Natural killer cell (primary cell): ENCODE measurements at regions not wholly inside any gene's neighbourhood (a gene's known extent, or its start where the extent isn't known, plus 50 kb on each side); places are given as distances from the start of the nearest gene placed in this dataset.

Experiments used
- ATAC-seq, 3 donors: fragments of 150-1000 bp in 2 of 3; fragments of 200-7000 bp in 1 of 3; cut with Tn5 transposase; 1 replicate in 1 of 3; 2 replicates in 2 of 3; pipeline ENCODE4 v1.10.0; 2021; ENCODE audit warnings: mild to moderate bottlenecking in 2 of 3, moderate library complexity in 2 of 3
- DNase-seq, 2 donors: peaks; one replicate each; pipeline versions ENCODE4 v3.0.0 to v3.0.0-alpha.2; 2013 to 2021; ENCODE audit warnings: mixed read lengths in 1 of 2
- H3K27ac ChIP-seq: one replicate; pipeline ENCODE4 v1.5.1; 2013; ENCODE audit warnings: mild to moderate bottlenecking, low read length
- H3K27me3 ChIP-seq: one replicate; pipeline ENCODE4 v1.6.1; 2013; ENCODE audit warnings: low read length; ENCODE audit not compliant: control insufficient read depth, insufficient read depth
- H3K36me3 ChIP-seq: one replicate; pipeline ENCODE4 v1.6.1; 2013; ENCODE audit warnings: low read length; ENCODE audit not compliant: control insufficient read depth, insufficient read depth
- H3K4me1 ChIP-seq: one replicate; pipeline ENCODE4 v1.6.1; 2013; ENCODE audit warnings: low read length; ENCODE audit not compliant: control insufficient read depth, insufficient read depth
- H3K4me3 ChIP-seq: one replicate; pipeline ENCODE4 v1.5.1; 2013; ENCODE audit warnings: low read length
- H3K9me3 ChIP-seq: one replicate; pipeline ENCODE4 v1.6.1; 2013; ENCODE audit warnings: low read length; ENCODE audit not compliant: control insufficient read depth, insufficient read depth
- H3K27ac Mint-ChIP-seq, 2 donors: one replicate each; pipeline ENCODE4 v1.8.0; 2022; ENCODE audit warnings: mild to moderate bottlenecking in 2 of 2, mixed read lengths in 2 of 2, moderate library complexity in 1 of 2
- H3K27me3 Mint-ChIP-seq, 2 donors: one replicate each; pipeline ENCODE4 v1.8.0; 2022; ENCODE audit warnings: low read depth in 2 of 2, mixed read lengths in 2 of 2
- H3K36me3 Mint-ChIP-seq: one replicate; pipeline ENCODE4 v1.8.0; 2022; ENCODE audit warnings: mixed read lengths
- H3K4me1 Mint-ChIP-seq, 2 donors: one replicate each; pipeline ENCODE4 v1.8.0; 2022; ENCODE audit warnings: mixed read lengths in 2 of 2
- H3K4me3 Mint-ChIP-seq: one replicate; pipeline ENCODE4 v1.8.0; 2022; ENCODE audit warnings: mild to moderate bottlenecking, moderate library complexity, mixed read lengths
- H3K9me3 Mint-ChIP-seq, 2 donors: one replicate each; pipeline ENCODE4 v1.8.0; 2022; ENCODE audit warnings: mixed read lengths in 2 of 2
- WGBS: methylation state at CpG from one replicate; pipeline ENCODE4 v1.1.7; 2013; ENCODE audit warnings: missing lambda C conversion rate; ENCODE audit not compliant: insufficient coverage; 5-methylcytosine and 5-hydroxymethylcytosine counted together
- intact Hi-C: fragments of 100-400 bp; cut with micrococcal nuclease; formaldehyde crosslinking; loops from one replicate; pipeline ENCODE4 v1.14.2; 2022
- TF ChIP-seq, protein P1 (sequence below): fragments of 200-600 bp; IDR thresholded peaks from one replicate; pipeline ENCODE4 v1.8.0; 2022; ENCODE audit warnings: antibody characterized with exemption

DNA sequence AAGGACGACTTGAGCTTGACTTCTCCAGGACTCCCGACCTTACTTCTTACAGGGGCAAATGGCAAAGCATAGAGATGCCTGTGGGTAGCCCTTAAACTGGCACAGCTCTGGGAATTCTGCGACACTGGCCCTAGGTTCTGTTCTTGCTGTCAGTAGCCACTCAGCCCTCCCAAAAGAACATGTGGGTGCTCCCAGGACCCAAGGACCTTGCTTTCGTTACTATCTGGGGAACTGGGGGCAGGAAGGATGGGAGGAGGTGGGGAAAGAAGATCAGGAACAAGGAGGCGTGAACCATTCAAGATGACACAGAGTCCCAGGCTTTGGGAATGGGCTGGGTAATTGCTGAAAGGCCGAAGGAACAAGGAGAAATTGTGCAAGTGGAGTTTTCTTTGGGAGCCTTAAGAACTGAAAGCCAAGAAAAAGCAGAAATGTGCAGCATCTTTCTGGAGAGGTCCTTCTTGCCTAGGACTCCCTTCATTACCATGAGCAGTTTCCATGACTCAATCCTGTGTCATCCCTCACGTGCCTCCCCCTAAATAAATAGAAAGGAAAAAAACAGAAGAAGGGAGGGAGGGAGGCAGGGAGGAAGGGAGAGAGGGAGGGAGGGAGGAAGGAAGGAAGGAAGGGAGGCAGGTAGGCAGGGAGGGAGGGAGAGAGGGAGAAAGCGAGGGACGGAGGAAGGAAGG lies 284.6 kb upstream of the FOXQ1 start:
- H3K9me3 ChIP-seq, result no peaks in the 10 kb centered on the region
- 63% methylated on average over 8 of the region's 9 CpGs for WGBS
- TF ChIP-seq, protein P1, sequence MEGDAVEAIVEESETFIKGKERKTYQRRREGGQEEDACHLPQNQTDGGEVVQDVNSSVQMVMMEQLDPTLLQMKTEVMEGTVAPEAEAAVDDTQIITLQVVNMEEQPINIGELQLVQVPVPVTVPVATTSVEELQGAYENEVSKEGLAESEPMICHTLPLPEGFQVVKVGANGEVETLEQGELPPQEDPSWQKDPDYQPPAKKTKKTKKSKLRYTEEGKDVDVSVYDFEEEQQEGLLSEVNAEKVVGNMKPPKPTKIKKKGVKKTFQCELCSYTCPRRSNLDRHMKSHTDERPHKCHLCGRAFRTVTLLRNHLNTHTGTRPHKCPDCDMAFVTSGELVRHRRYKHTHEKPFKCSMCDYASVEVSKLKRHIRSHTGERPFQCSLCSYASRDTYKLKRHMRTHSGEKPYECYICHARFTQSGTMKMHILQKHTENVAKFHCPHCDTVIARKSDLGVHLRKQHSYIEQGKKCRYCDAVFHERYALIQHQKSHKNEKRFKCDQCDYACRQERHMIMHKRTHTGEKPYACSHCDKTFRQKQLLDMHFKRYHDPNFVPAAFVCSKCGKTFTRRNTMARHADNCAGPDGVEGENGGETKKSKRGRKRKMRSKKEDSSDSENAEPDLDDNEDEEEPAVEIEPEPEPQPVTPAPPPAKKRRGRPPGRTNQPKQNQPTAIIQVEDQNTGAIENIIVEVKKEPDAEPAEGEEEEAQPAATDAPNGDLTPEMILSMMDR, result no peak
- peaks cover 16 to 19% of the 10 kb centered on the region in 2 donors for H3K27me3 Mint-ChIP-seq
- intact Hi-C loops, result no loop called here
- no peak overlapping the region for H3K4me3 Mint-ChIP-seq
- DNase-seq (no peak), ATAC-seq (no peak)
- H3K36me3 ChIP-seq, result no peaks in the 10 kb centered on the region
- H3K27me3 ChIP-seq, result no peaks in the 10 kb centered on the region
- no peaks in the 10 kb centered on the region for H3K4me1 ChIP-seq
- H3K4me3 ChIP-seq, result no peak overlapping the region
- H3K4me1 Mint-ChIP-seq, result no peaks in the 10 kb centered on the region
- H3K9me3 Mint-ChIP-seq, result no peaks in the 10 kb centered on the region
- no peak overlapping the region for H3K27ac Mint-ChIP-seq
- no peak overlapping the region for H3K27ac ChIP-seq
- no peaks in the 10 kb centered on the region for H3K36me3 Mint-ChIP-seq

DNA sequence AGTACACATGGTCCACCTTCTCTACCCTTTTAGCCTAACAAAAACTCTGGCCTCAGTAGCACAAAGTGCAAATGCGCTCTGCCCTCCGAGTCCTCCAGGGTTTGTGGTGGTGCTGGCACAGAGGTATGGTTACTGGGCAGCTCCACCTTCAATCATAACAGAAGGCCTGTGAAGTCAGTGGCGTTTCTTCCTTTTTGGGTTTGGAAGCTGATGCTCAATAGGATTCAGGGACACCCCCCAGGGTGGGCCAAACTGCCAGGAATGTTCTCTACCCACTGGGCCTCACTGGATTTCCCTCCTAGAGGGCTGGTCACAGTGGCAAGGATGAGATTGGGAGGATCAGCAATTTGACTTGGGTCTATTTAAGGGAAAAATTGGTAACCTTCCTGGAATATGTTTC lies 286.1 kb upstream of the FOXQ1 start:
- Histone ChIP-seq H3K36me3 (no peaks in the 10 kb centered on the region), H3K4me3 (no peak overlapping the region), H3K27ac (no peak overlapping the region), H3K9me3 (no peaks in the 10 kb centered on the region), H3K27me3 (no peaks in the 10 kb centered on the region), H3K4me1 (no peaks in the 10 kb centered on the region)
- WGBS, result 85% methylated on average over 3 of the region's 3 CpGs
- Mint-ChIP-seq H3K36me3 (no peaks in the 10 kb centered on the region), H3K27me3 (peaks cover 11 to 13% of the 10 kb centered on the region in 2 donors), H3K27ac (no peak overlapping the region), H3K4me3 (no peak overlapping the region), H3K9me3 (peaks cover 0 to 2% of the 10 kb centered on the region in 2 donors), H3K4me1 (no peaks in the 10 kb centered on the region)
- intact Hi-C loops, result no loop called here
- ATAC-seq (no peak), DNase-seq (no peak)
- TF ChIP-seq, protein P1, result no peak

DNA sequence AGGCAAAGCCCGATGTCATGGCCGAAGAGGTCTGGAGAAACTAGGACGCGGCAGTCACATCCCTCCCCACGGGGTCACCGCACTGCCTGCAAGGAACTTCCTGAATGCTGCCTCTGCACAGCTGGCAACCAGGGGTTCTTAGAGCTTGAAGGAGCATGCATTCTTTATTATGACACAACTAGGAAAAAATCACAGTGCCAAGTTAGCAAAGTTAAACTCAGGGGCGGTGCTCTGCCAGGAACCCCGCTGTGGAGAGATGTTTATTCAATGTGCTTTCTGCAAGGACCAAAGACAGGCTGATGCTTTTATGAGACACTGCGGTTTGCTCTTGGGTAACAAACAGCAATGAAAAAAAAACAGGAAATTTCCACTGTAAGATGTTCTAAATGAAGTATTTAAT lies 287.3 kb upstream of the FOXQ1 start:
- intact Hi-C loops, result no loop called here
- H3K27ac ChIP-seq, result no peak overlapping the region
- TF ChIP-seq, protein P1, result no peak
- H3K36me3 Mint-ChIP-seq, result no peaks in the 10 kb centered on the region
- H3K4me3 ChIP-seq, result no peak overlapping the region
- ATAC-seq (no peak), DNase-seq (no peak)
- H3K27me3 ChIP-seq, result no peaks in the 10 kb centered on the region
- H3K4me3 Mint-ChIP-seq, result no peak overlapping the region
- 85% methylated on average over 9 of the region's 9 CpGs for WGBS
- no peaks in the 10 kb centered on the region for H3K4me1 ChIP-seq
- no peaks in the 10 kb centered on the region for H3K4me1 Mint-ChIP-seq
- H3K36me3 ChIP-seq, result no peaks in the 10 kb centered on the region
- H3K27me3 Mint-ChIP-seq, result peaks cover 6 to 11% of the 10 kb centered on the region in 2 donors
- no peak overlapping the region for H3K27ac Mint-ChIP-seq
- no peaks in the 10 kb centered on the region for H3K9me3 ChIP-seq
- H3K9me3 Mint-ChIP-seq, result peaks cover 0 to 2% of the 10 kb centered on the region in 2 donors

DNA sequence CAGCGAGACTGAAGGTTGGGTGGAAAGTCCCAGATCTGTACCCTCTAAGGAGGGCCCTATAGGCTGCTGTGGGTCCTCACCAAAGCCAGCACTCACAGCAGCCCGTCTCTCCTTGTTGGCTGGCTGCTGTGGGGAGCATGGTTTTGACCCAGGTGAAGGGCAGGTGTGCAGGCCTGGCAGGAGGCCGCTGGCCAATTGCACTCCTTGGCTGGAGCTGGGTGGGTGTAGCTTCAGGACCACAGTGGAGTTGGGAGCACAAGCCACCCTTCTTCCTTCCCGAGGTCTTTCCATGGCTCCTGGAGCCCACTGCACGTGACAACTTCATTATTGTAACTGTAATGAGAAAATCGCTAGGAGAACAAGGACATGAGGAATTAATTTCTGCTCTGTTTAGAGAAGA lies 287.7 kb upstream of the FOXQ1 start:
- Mint-ChIP-seq H3K4me1 (no peaks in the 10 kb centered on the region), H3K4me3 (no peak overlapping the region), H3K27me3 (peaks cover 1 to 10% of the 10 kb centered on the region in 2 donors), H3K27ac (no peak overlapping the region), H3K9me3 (peaks cover 0 to 2% of the 10 kb centered on the region in 2 donors), H3K36me3 (no peaks in the 10 kb centered on the region)
- no peak for DNase-seq
- Histone ChIP-seq H3K27me3 (no peaks in the 10 kb centered on the region), H3K27ac (no peak overlapping the region), H3K9me3 (no peaks in the 10 kb centered on the region), H3K4me1 (no peaks in the 10 kb centered on the region), H3K36me3 (no peaks in the 10 kb centered on the region), H3K4me3 (no peak overlapping the region)
- WGBS, result 88% methylated on average over 6 of the region's 6 CpGs
- TF ChIP-seq, protein P1, result no peak
- intact Hi-C loops, result no loop called here
- no peak for ATAC-seq
